ENCODE measurements at regions not wholly inside any gene's neighbourhood (a gene's known extent, or its start where the extent isn't known, plus 50 kb on each side); places are given as distances from the start of the nearest gene placed in this dataset.

DNA sequence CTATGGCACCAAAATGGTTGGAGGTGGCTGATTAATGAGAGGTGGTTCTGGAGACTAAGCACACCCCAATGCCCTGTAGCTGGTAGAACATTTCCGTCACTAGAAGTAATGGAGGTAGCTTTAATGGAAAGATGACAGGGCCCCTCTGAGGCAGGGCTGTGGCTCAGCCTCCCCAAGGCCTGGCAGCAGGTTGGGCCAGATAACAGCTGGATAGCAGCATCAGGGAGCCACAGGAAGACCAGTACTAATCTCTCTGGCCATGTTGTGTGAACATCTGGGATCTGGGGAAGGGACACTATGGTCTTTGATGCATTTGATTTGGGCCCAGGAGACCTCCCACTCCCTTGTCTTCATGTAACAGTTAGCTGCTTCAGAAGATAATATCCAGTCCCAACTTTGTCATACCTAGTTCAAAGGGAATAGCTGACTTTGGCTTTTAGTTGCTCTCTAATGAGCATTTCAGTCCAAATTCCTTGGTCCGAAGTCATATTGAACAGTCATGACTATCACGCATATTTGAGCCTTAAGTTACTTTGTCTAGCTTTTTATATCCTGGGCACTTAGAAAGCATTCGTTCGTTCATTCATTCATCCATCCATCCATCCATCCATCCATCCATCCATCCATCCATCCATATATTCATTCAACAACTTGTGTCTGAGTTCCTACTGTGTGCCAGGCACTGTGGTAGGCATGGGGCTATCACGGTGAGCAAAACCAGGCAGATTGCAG, 53.0 kb upstream of the LMO2 start (continued):
- TF ChIP-seq THRA (IDR thresholded peaks at IDR 0.05) (no peak), KLF16 (IDR thresholded peaks at IDR 0.05) (peak; percentile 100), HDAC6 (IDR thresholded peaks at IDR 0.05; ENCODE audit: low read depth, low read length) (no peak), PHB (CRISPR knock-in tag; IDR thresholded peaks at IDR 0.05) (no peak), SNIP1 (IDR thresholded peaks at IDR 0.05; ENCODE audit: low read depth) (no peak), FOS (IDR thresholded peaks at IDR 0.05; ENCODE audit: extremely low read depth, insufficient read length) (no peak), HLTF (IDR thresholded peaks at IDR 0.05) (peak; percentile 99), ETV5 (CRISPR knock-in tag; IDR thresholded peaks at IDR 0.05; ENCODE audit: low read depth) (peak; percentile 96), ZNF12 (CRISPR knock-in tag; IDR thresholded peaks at IDR 0.05) (no peak), SAFB (IDR thresholded peaks at IDR 0.05; ENCODE audit: borderline replicate concordance, low read depth, low read length) (no peak), FIP1L1 (IDR thresholded peaks at IDR 0.05; ENCODE audit: low read depth, low read length, poor library complexity, severe bottlenecking) (no peak), MAFF (IDR thresholded peaks at IDR 0.05; ENCODE audit: low read length) (peak; percentile 40; the same call in 1 of the 2 replicates), ZNF324 (CRISPR knock-in tag; IDR thresholded peaks at IDR 0.05) (peak; percentile 73), RFX1 (IDR thresholded peaks at IDR 0.05) (no peak), NFXL1 (CRISPR knock-in tag; IDR thresholded peaks at IDR 0.05) (no peak), CREB1 (IDR thresholded peaks at IDR 0.05) (peak; percentile 90), CREB1 (CRISPR knock-in tag; IDR thresholded peaks at IDR 0.05) (peak; percentile 48; the same call in 1 of the 2 replicates), SREBF1 (IDR thresholded peaks at IDR 0.05; ENCODE audit: borderline replicate concordance, low read depth, low read length) (no peak), ZNF695 (CRISPR knock-in tag; IDR thresholded peaks at IDR 0.05) (no peak), RCOR1 (IDR thresholded peaks at IDR 0.05; ENCODE audit: borderline replicate concordance in 1 of 2, low read depth in 2 of 2, low read length in 2 of 2) (peak; percentile 98 to 99; a peak in 3 of 4 replicates), ZNF134 (CRISPR knock-in tag; conservative IDR thresholded peaks at IDR 0.05) (peak; percentile 62; the same call in 1 of the 2 replicates), CBX1 (IDR thresholded peaks at IDR 0.05; ENCODE audit: low read depth) (no peak; the same call in 1 of the 2 replicates), ETS2 (tag; IDR thresholded peaks at IDR 0.05; ENCODE audit: borderline replicate concordance, poor library complexity, severe bottlenecking) (no peak)
- TF ChIP-seq, protein P1, sequence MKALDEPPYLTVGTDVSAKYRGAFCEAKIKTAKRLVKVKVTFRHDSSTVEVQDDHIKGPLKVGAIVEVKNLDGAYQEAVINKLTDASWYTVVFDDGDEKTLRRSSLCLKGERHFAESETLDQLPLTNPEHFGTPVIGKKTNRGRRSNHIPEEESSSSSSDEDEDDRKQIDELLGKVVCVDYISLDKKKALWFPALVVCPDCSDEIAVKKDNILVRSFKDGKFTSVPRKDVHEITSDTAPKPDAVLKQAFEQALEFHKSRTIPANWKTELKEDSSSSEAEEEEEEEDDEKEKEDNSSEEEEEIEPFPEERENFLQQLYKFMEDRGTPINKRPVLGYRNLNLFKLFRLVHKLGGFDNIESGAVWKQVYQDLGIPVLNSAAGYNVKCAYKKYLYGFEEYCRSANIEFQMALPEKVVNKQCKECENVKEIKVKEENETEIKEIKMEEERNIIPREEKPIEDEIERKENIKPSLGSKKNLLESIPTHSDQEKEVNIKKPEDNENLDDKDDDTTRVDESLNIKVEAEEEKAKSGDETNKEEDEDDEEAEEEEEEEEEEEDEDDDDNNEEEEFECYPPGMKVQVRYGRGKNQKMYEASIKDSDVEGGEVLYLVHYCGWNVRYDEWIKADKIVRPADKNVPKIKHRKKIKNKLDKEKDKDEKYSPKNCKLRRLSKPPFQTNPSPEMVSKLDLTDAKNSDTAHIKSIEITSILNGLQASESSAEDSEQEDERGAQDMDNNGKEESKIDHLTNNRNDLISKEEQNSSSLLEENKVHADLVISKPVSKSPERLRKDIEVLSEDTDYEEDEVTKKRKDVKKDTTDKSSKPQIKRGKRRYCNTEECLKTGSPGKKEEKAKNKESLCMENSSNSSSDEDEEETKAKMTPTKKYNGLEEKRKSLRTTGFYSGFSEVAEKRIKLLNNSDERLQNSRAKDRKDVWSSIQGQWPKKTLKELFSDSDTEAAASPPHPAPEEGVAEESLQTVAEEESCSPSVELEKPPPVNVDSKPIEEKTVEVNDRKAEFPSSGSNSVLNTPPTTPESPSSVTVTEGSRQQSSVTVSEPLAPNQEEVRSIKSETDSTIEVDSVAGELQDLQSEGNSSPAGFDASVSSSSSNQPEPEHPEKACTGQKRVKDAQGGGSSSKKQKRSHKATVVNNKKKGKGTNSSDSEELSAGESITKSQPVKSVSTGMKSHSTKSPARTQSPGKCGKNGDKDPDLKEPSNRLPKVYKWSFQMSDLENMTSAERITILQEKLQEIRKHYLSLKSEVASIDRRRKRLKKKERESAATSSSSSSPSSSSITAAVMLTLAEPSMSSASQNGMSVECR (CRISPR knock-in tag; IDR thresholded peaks at IDR 0.05): peak; percentile 62; the same call in 1 of the 2 replicates
- TF ChIP-seq, protein P2, sequence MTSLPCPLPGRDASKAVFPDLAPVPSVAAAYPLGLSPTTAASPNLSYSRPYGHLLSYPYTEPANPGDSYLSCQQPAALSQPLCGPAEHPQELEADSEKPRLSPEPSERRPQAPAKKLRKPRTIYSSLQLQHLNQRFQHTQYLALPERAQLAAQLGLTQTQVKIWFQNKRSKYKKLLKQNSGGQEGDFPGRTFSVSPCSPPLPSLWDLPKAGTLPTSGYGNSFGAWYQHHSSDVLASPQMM (CRISPR knock-in tag; IDR thresholded peaks at IDR 0.05): no peak

Measured in K562 (cell line).